ENCODE measurements at regions not wholly inside any gene's neighbourhood (a gene's known extent, or its start where the extent isn't known, plus 50 kb on each side); places are given as distances from the start of the nearest gene placed in this dataset.

- TF ChIP-seq, protein P1, sequence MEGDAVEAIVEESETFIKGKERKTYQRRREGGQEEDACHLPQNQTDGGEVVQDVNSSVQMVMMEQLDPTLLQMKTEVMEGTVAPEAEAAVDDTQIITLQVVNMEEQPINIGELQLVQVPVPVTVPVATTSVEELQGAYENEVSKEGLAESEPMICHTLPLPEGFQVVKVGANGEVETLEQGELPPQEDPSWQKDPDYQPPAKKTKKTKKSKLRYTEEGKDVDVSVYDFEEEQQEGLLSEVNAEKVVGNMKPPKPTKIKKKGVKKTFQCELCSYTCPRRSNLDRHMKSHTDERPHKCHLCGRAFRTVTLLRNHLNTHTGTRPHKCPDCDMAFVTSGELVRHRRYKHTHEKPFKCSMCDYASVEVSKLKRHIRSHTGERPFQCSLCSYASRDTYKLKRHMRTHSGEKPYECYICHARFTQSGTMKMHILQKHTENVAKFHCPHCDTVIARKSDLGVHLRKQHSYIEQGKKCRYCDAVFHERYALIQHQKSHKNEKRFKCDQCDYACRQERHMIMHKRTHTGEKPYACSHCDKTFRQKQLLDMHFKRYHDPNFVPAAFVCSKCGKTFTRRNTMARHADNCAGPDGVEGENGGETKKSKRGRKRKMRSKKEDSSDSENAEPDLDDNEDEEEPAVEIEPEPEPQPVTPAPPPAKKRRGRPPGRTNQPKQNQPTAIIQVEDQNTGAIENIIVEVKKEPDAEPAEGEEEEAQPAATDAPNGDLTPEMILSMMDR (IDR thresholded peaks at IDR 0.05; ENCODE audit: insufficient read depth, low read depth, low read length, missing control alignments) = no peak
- DNase-seq (ENCODE audit: low read depth) = no peak
- H3K4me3 ChIP-seq (ENCODE audit: low read depth, low read length) = no peak overlapping the region
Measured at GRCh38 chr4:45985038-45985437, 138.8 kb downstream of the GABRG1 start.

DNA sequence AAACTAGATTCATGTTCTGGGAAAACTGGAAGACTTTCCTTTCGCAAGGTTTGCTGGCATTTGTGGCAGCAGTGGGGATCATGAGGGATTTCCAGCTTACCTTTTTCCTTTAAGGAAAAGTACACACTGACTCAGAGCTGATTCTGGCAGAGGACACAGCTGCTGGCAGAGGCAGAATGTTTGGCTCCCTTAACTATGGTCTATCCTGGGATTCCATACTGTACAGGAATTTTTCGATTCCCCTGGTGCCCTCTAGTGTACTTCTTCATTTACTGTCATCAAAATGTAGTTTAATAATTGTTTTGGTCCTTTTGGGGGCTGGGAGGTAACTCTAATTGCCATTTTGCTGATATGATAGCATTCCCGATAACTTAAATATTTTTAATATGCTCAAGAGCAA lies 152.7 kb downstream of the GABRG1 start:
- no peak overlapping the region for H3K4me3 ChIP-seq (ENCODE audit: low read depth, low read length)
- TF ChIP-seq, protein P1 (IDR thresholded peaks at IDR 0.05; ENCODE audit: insufficient read depth, low read depth, low read length, missing control alignments) = no peak
- DNase-seq (ENCODE audit: low read depth) = no peak

GRCh38 chr4:45957353-45957752 lies 166.5 kb downstream of the GABRG1 start:
- H3K4me3 ChIP-seq (ENCODE audit: low read depth, low read length) = no peak overlapping the region
- no peak for DNase-seq (ENCODE audit: low read depth)
- TF ChIP-seq, protein P1 (IDR thresholded peaks at IDR 0.05; ENCODE audit: insufficient read depth, low read depth, low read length, missing control alignments) = no peak

- TF ChIP-seq, protein P1 (IDR thresholded peaks at IDR 0.05; ENCODE audit: insufficient read depth, low read depth, low read length, missing control alignments) = no peak
- H3K4me3 ChIP-seq (ENCODE audit: low read depth, low read length) = no peak overlapping the region
- DNase-seq (ENCODE audit: low read depth) = no peak
Measured at GRCh38 chr4:45954276-45954675, 169.6 kb downstream of the GABRG1 start.

- no peak for DNase-seq (ENCODE audit: low read depth)
- TF ChIP-seq, protein P1 (IDR thresholded peaks at IDR 0.05; ENCODE audit: insufficient read depth, low read depth, low read length, missing control alignments) = no peak
Measured at GRCh38 chr4:45951153-45951552, 172.7 kb downstream of the GABRG1 start.

DNA sequence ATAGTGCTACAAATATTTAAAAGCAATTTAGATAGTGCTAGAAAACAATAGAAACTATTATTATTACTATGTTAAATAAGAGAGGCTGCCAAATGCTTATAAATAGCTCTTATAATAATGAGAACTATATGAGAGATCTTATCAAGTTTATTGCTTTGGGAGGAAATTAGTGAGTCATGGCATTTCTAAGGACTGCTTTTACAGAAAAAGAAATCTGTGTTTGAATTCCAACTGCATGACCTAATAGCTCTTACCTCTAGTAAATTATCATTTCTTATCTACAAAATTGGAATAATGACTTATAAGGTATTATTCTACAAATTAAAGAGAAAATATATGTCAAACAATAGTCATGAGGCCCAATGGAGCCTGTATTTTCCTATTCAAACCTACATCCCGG lies 177.2 kb downstream of the GABRG1 start:
- TF ChIP-seq, protein P1 (IDR thresholded peaks at IDR 0.05; ENCODE audit: insufficient read depth, low read depth, low read length, missing control alignments) = no peak
- no peak for DNase-seq (ENCODE audit: low read depth)
- H3K4me3 ChIP-seq (ENCODE audit: low read depth, low read length) = no peak overlapping the region

More at GRCh38 chr4:45951153-45951552, 172.7 kb downstream of the GABRG1 start:
- no peak overlapping the region for H3K4me3 ChIP-seq (ENCODE audit: low read depth, low read length)

- DNase-seq (ENCODE audit: low read depth) = peak; percentile 2
- H3K4me3 ChIP-seq (ENCODE audit: low read depth, low read length) = no peak overlapping the region
- TF ChIP-seq, protein P1 (IDR thresholded peaks at IDR 0.05; ENCODE audit: insufficient read depth, low read depth, low read length, missing control alignments) = no peak
Measured at GRCh38 chr4:45944000-45944399, 179.9 kb downstream of the GABRG1 start.

Data from GM12865 (cell line).